WTC11 (cell line): ENCODE measurements at regions not wholly inside any gene's neighbourhood (a gene's known extent, or its start where the extent isn't known, plus 50 kb on each side); places are given as distances from the start of the nearest gene placed in this dataset.

Experiments used
- ATAC-seq: fragments of 200-7000 bp; cut with Tn5 transposase; 2 replicates; pipeline ENCODE4 v1.10.0; 2021; ENCODE audit warnings: mild to moderate bottlenecking, moderate library complexity
- CTCF ChIA-PET: fragments of 300-600 bp; sonication (Branson Sonifier 250); formaldehyde crosslinking; loops from one replicate; lab custom pipeline; 2021; ENCODE audit warnings: antibody characterized with exemption; lab: Charles Lee
- POLR2A ChIA-PET: fragments of 350-600 bp; sonication (Branson Sonifier 250); formaldehyde crosslinking; loops from one replicate; lab custom pipeline; 2021; ENCODE audit warnings: antibody characterized with exemption; lab: Charles Lee
- DNase-seq: peaks from one replicate; pipeline ENCODE4 v3.0.0; 2021; ENCODE audit warnings: low spot score
- H3K27ac Mint-ChIP-seq: 2 replicates; pipeline ENCODE4 v1.8.0; 2021; ENCODE audit warnings: mixed read lengths
- H3K27me3 Mint-ChIP-seq: 2 replicates; pipeline ENCODE4 v1.8.0; 2021; ENCODE audit warnings: low read depth, mild to moderate bottlenecking, moderate library complexity, mixed read lengths
- H3K36me3 Mint-ChIP-seq: 2 replicates; pipeline ENCODE4 v1.8.0; 2021; ENCODE audit warnings: mixed read lengths
- H3K4me1 Mint-ChIP-seq: 2 replicates; pipeline ENCODE4 v1.8.0; 2022; ENCODE audit warnings: mixed read lengths
- H3K4me3 Mint-ChIP-seq: 2 replicates; pipeline ENCODE4 v1.8.0; 2021; ENCODE audit warnings: mild to moderate bottlenecking, moderate library complexity, mixed read lengths
- H3K9me3 Mint-ChIP-seq: 2 replicates; pipeline ENCODE4 v1.8.0; 2021; ENCODE audit warnings: mixed read lengths
- E2F5 ChIP-seq: sonication (generic); formaldehyde crosslinking; IDR thresholded peaks from 2 replicates; pipeline ENCODE4 v1.8.1; 2022; ENCODE audit warnings: mild to moderate bottlenecking, moderate library complexity, missing genetic modification reagents
- ELF4 ChIP-seq: sonication (generic); formaldehyde crosslinking; IDR thresholded peaks from 2 replicates; pipeline ENCODE4 v1.8.1; 2022; ENCODE audit warnings: low read depth, mild to moderate bottlenecking, moderate library complexity, missing genetic modification reagents
- FOXP1 ChIP-seq: sonication (generic); formaldehyde crosslinking; IDR thresholded peaks from 2 replicates; pipeline ENCODE4 v1.8.0; 2022; ENCODE audit warnings: missing genetic modification reagents, mild to moderate bottlenecking, moderate library complexity, borderline replicate concordance
- GABPB1 ChIP-seq: sonication (generic); formaldehyde crosslinking; IDR thresholded peaks from 2 replicates; pipeline ENCODE4 v1.8.1; 2023; ENCODE audit warnings: mild to moderate bottlenecking, missing genetic modification reagents
- HMGXB4 ChIP-seq: sonication (generic); formaldehyde crosslinking; IDR thresholded peaks from 2 replicates; pipeline ENCODE4 v1.8.1; 2023; ENCODE audit warnings: mild to moderate bottlenecking, moderate library complexity, missing genetic modification reagents
- MXD4 ChIP-seq: fragments of 250-450 bp; sonication (Bioruptor Pico); IDR thresholded peaks from 2 replicates; pipeline ENCODE4 v1.8.0; 2021; ENCODE audit warnings: mild to moderate bottlenecking, moderate library complexity, borderline replicate concordance
- NR1H2 ChIP-seq: sonication (generic); formaldehyde crosslinking; IDR thresholded peaks from 2 replicates; pipeline ENCODE4 v1.9.0; 2021; ENCODE audit warnings: mild to moderate bottlenecking, moderate library complexity, missing genetic modification reagents
- PREB ChIP-seq: sonication (generic); formaldehyde crosslinking; IDR thresholded peaks from 2 replicates; pipeline ENCODE4 v1.8.1; 2022; ENCODE audit warnings: mild to moderate bottlenecking, missing genetic modification reagents, moderate library complexity, borderline replicate concordance
- RELA ChIP-seq: sonication (generic); formaldehyde crosslinking; IDR thresholded peaks from 2 replicates; pipeline ENCODE4 v1.8.1; 2022; ENCODE audit warnings: missing genetic modification reagents, mild to moderate bottlenecking, borderline replicate concordance
- SMAD4 ChIP-seq: sonication (generic); formaldehyde crosslinking; IDR thresholded peaks from 2 replicates; pipeline ENCODE4 v1.8.0; 2022; ENCODE audit warnings: mild to moderate bottlenecking, missing genetic modification reagents
- USF2 ChIP-seq: sonication (generic); formaldehyde crosslinking; IDR thresholded peaks from 2 replicates; pipeline ENCODE4 v1.8.1; 2023; ENCODE audit warnings: mild to moderate bottlenecking, missing genetic modification reagents, moderate library complexity
- ZNF219 ChIP-seq: sonication (generic); formaldehyde crosslinking; IDR thresholded peaks from 2 replicates; pipeline ENCODE4 v1.8.0; 2023; ENCODE audit warnings: missing genetic modification reagents, mild to moderate bottlenecking, borderline replicate concordance
- ZNF281 ChIP-seq: sonication (generic); formaldehyde crosslinking; IDR thresholded peaks from 2 replicates; pipeline ENCODE4 v1.8.0; 2023; ENCODE audit warnings: mild to moderate bottlenecking, missing genetic modification reagents
- TF ChIP-seq, protein P1 (sequence below): sonication (generic); formaldehyde crosslinking; IDR thresholded peaks from 2 replicates; pipeline ENCODE4 v1.8.1; 2022; ENCODE audit warnings: missing genetic modification reagents, borderline replicate concordance
- TF ChIP-seq, protein P2 (sequence below): fragments of 250-450 bp; sonication (Bioruptor Pico); IDR thresholded peaks from 2 replicates; pipeline ENCODE4 v1.9.0; 2021; ENCODE audit warnings: moderate library complexity, mild to moderate bottlenecking, inconsistent platforms, borderline replicate concordance
- TF ChIP-seq, protein P3 (sequence below): sonication (generic); formaldehyde crosslinking; IDR thresholded peaks from 2 replicates; pipeline ENCODE4 v1.8.0; 2023; ENCODE audit warnings: missing genetic modification reagents
- TF ChIP-seq, protein P4 (sequence below): fragments of 250-450 bp; sonication (Bioruptor Pico); IDR thresholded peaks from 2 replicates; pipeline ENCODE4 v1.9.0; 2021; ENCODE audit warnings: mild to moderate bottlenecking, borderline replicate concordance

- peaks cover 11% of the 10 kb centered on the region for H3K4me1 Mint-ChIP-seq
- DNase-seq (no peak), ATAC-seq (no peak)
- no peak overlapping the region for H3K27ac Mint-ChIP-seq
- TF ChIP-seq MXD4 (no peak), PREB (CRISPR knock-in tag) (no peak), USF2 (CRISPR knock-in tag) (no peak), SMAD4 (no peak), FOXP1 (no peak), ZNF281 (no peak), GABPB1 (CRISPR knock-in tag) (no peak), HMGXB4 (CRISPR knock-in tag) (no peak), ELF4 (no peak)
- TF ChIP-seq, protein P1, sequence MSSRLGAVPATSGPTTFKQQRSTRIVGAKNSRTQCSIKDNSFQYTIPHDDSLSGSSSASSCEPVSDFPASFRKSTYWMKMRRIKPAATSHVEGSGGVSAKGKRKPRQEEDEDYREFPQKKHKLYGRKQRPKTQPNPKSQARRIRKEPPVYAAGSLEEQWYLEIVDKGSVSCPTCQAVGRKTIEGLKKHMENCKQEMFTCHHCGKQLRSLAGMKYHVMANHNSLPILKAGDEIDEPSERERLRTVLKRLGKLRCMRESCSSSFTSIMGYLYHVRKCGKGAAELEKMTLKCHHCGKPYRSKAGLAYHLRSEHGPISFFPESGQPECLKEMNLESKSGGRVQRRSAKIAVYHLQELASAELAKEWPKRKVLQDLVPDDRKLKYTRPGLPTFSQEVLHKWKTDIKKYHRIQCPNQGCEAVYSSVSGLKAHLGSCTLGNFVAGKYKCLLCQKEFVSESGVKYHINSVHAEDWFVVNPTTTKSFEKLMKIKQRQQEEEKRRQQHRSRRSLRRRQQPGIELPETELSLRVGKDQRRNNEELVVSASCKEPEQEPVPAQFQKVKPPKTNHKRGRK (CRISPR knock-in tag): no peak
- TF ChIP-seq, protein P2, sequence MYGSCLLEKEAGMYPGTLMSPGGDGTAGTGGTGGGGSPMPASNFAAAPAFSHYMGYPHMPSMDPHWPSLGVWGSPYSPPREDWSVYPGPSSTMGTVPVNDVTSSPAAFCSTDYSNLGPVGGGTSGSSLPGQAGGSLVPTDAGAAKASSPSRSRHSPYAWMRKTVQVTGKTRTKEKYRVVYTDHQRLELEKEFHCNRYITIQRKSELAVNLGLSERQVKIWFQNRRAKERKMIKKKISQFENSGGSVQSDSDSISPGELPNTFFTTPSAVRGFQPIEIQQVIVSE (CRISPR knock-in tag): no peak
- H3K4me3 Mint-ChIP-seq: no peak overlapping the region
- ChIA-PET POLR2A (no interaction called here), CTCF (interaction anchor here (0.9 to 2.5 kb wide), 4 partner anchors 10 to 212 kb away, joined by 4 to 11 read pairs (median 6); no protein-coding TSS in a partner anchor)
- no peaks in the 10 kb centered on the region for H3K36me3 Mint-ChIP-seq
- H3K9me3 Mint-ChIP-seq: no peaks in the 10 kb centered on the region
- H3K27me3 Mint-ChIP-seq: no peaks in the 10 kb centered on the region
These were observed 70.9 kb upstream of the WASF3 start for GRCh38 chr13:26486550-26486949.

- Mint-ChIP-seq H3K4me3 (no peak overlapping the region), H3K9me3 (no peaks in the 10 kb centered on the region), H3K27me3 (no peaks in the 10 kb centered on the region), H3K27ac (no peak overlapping the region), H3K36me3 (no peaks in the 10 kb centered on the region), H3K4me1 (peaks cover 9% of the 10 kb centered on the region)
- no peak for ATAC-seq
- POLR2A ChIA-PET: no interaction called here
- CTCF ChIA-PET: interaction anchor here (1.6 to 2.0 kb wide), 2 partner anchors 11 to 211 kb away, joined by 5 to 7 read pairs; no protein-coding TSS in a partner anchor
- TF ChIP-seq NR1H2 (CRISPR knock-in tag): no peak
- no peak for TF ChIP-seq ZNF219 (CRISPR knock-in tag)
- TF ChIP-seq RELA: no peak
- TF ChIP-seq, protein P3, sequence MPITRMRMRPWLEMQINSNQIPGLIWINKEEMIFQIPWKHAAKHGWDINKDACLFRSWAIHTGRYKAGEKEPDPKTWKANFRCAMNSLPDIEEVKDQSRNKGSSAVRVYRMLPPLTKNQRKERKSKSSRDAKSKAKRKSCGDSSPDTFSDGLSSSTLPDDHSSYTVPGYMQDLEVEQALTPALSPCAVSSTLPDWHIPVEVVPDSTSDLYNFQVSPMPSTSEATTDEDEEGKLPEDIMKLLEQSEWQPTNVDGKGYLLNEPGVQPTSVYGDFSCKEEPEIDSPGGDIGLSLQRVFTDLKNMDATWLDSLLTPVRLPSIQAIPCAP: no peak
- no peak for TF ChIP-seq E2F5 (CRISPR knock-in tag)
- TF ChIP-seq, protein P4, sequence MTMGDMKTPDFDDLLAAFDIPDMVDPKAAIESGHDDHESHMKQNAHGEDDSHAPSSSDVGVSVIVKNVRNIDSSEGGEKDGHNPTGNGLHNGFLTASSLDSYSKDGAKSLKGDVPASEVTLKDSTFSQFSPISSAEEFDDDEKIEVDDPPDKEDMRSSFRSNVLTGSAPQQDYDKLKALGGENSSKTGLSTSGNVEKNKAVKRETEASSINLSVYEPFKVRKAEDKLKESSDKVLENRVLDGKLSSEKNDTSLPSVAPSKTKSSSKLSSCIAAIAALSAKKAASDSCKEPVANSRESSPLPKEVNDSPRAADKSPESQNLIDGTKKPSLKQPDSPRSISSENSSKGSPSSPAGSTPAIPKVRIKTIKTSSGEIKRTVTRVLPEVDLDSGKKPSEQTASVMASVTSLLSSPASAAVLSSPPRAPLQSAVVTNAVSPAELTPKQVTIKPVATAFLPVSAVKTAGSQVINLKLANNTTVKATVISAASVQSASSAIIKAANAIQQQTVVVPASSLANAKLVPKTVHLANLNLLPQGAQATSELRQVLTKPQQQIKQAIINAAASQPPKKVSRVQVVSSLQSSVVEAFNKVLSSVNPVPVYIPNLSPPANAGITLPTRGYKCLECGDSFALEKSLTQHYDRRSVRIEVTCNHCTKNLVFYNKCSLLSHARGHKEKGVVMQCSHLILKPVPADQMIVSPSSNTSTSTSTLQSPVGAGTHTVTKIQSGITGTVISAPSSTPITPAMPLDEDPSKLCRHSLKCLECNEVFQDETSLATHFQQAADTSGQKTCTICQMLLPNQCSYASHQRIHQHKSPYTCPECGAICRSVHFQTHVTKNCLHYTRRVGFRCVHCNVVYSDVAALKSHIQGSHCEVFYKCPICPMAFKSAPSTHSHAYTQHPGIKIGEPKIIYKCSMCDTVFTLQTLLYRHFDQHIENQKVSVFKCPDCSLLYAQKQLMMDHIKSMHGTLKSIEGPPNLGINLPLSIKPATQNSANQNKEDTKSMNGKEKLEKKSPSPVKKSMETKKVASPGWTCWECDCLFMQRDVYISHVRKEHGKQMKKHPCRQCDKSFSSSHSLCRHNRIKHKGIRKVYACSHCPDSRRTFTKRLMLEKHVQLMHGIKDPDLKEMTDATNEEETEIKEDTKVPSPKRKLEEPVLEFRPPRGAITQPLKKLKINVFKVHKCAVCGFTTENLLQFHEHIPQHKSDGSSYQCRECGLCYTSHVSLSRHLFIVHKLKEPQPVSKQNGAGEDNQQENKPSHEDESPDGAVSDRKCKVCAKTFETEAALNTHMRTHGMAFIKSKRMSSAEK (CRISPR knock-in tag): no peak
- DNase-seq: no peak
These were observed 69.7 kb upstream of the WASF3 start for GRCh38 chr13:26487781-26488180.
